ENCODE measurements at regions not wholly inside any gene's neighbourhood (a gene's known extent, or its start where the extent isn't known, plus 50 kb on each side); places are given as distances from the start of the nearest gene placed in this dataset.

DNA sequence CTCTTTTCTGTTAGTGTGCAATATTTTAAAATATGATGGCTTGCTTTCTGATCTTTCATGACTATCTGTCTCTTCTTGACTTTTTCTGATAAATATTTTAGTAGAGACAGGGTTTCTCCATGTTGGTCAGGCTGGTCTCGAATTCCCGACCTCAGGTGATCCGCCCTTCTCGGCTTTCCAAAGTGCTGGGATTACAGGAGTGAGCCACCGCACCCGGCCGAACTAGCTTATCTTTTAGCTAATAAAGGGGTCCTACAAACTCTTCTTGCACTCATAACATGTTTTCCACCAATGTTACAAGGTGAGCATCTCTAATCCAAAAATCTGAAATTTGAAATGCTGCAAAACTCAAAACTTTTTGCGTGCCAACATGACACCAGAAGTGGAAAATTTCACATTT is 535.2 kb upstream of the PCDH20 start:
- Histone ChIP-seq H3K4me1 (ENCODE audit: control insufficient read depth, extremely low read depth, insufficient read depth, low read length) (no peaks in the 10 kb centered on the region), H2AFZ (ENCODE audit: low read depth, low read length) (no peak overlapping the region), H3K9me1 (replicated peaks; ENCODE audit: control insufficient read depth, extremely low read depth, insufficient read depth, low read length) (no peaks in the 10 kb centered on the region), H3K27me3 (ENCODE audit: control insufficient read depth in 2 of 2, insufficient read depth in 2 of 2, low read length in 2 of 2) (no peaks in the 10 kb centered on the region), H3K27ac (ENCODE audit: insufficient read depth, low read depth, low read length) (no peak overlapping the region), H3K9me3 (replicated peaks; ENCODE audit: control insufficient read depth, insufficient read depth, low read length) (no peaks in the 10 kb centered on the region), H3K79me2 (ENCODE audit: control insufficient read depth, insufficient read depth, low read length) (no peaks in the 10 kb centered on the region), H4K20me1 (replicated peaks; ENCODE audit: control insufficient read depth, extremely low read depth, insufficient read depth, low read length) (no peaks in the 10 kb centered on the region), H3K36me3 (ENCODE audit: control insufficient read depth in 2 of 2, extremely low read depth in 1 of 2, insufficient read depth in 2 of 2, low read length in 2 of 2) (no peaks in the 10 kb centered on the region), H3K4me2 (ENCODE audit: insufficient read depth, low read length) (no peak overlapping the region), H3K4me3 (replicated peaks in 1 of 3; ENCODE audit: insufficient read depth in 1 of 3, low read depth in 1 of 3, low read length in 3 of 3) (no peak overlapping the region), H3K9ac (replicated peaks; ENCODE audit: extremely low read depth, insufficient read depth, low read length) (no peak overlapping the region)
- DNase-seq (ENCODE audit: low read depth, low spot score), result no peak
- intact Hi-C loops (cut with micrococcal nuclease) (loop anchor here (5.0 to 10.0 kb wide), 2 partner anchors 539 to 1296 kb away; no protein-coding TSS in a partner anchor), dilution Hi-C loops (cut with MboI; ENCODE audit: extremely low pct_ligation_motif_present, low sequenced_read_pairs) (no loop called here)
- BruUV-seq (replicated peaks), result no TSS peak
- CTCF ChIA-PET, result no interaction called here
- TF ChIP-seq, protein P1, sequence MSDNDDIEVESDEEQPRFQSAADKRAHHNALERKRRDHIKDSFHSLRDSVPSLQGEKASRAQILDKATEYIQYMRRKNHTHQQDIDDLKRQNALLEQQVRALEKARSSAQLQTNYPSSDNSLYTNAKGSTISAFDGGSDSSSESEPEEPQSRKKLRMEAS (IDR thresholded peaks at IDR 0.05; ENCODE audit: insufficient read depth, insufficient read length), result no peak
- no peak for TF ChIP-seq MYC (IDR thresholded peaks at IDR 0.05; ENCODE audit: low read depth, low read length)
- no peak for TF ChIP-seq FOS (IDR thresholded peaks at IDR 0.05; ENCODE audit: borderline replicate concordance, insufficient read depth, low read length)
- TF ChIP-seq POLR2A (IDR thresholded peaks at IDR 0.05; ENCODE audit: low read depth, low read length), result no peak
- TF ChIP-seq JUN (IDR thresholded peaks at IDR 0.05; ENCODE audit: borderline replicate concordance, insufficient read depth, insufficient read length, low read depth), result no peak
- no peak for TF ChIP-seq EZH2 (IDR thresholded peaks at IDR 0.05; ENCODE audit: borderline replicate concordance, low read depth, low read length, severe bottlenecking)
- no peak for TF ChIP-seq GATA2 (IDR thresholded peaks at IDR 0.05; ENCODE audit: insufficient read depth, insufficient read length, low read depth, low read length)
- no peak for TF ChIP-seq CTCF (IDR thresholded peaks at IDR 0.05; ENCODE audit: extremely low read depth in 1 of 2, insufficient read depth in 1 of 2, low read depth in 1 of 2, low read length in 2 of 2)
- TF ChIP-seq POLR2AphosphoS5 (IDR thresholded peaks at IDR 0.05; ENCODE audit: insufficient read depth, low read depth, low read length), result no peak
- POLR2A ChIA-PET, result no interaction called here
- FAIRE-seq, result no peak

Data from endothelial cell of umbilical vein (primary cell).